ENCODE measurements at regions not wholly inside any gene's neighbourhood (a gene's known extent, or its start where the extent isn't known, plus 50 kb on each side); places are given as distances from the start of the nearest gene placed in this dataset.
A peak's percentile ranks its signal among the peaks of the same experiment; 100 is the strongest.

DNA sequence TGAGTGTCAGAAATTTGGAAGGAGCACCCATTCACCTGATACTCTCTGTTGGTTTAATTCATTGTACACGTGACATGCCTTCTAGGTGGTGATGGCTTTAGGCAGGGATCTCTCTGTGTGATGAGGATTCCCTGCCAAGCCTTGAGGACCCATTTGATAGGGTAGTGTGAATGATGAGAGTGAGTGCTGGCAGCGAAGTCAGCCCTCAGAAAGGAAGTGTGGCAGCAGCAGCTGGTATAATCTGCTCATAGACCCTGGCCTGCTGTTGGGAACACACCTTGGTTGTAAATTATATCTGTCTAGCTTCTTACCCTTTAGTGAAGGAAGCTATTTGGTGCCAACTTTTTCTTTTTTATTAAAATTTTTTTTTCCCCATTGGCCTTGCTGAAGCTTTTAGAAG, 164.5 kb downstream of the HAUS1 start:
- DNase-seq, result no peak

DNA sequence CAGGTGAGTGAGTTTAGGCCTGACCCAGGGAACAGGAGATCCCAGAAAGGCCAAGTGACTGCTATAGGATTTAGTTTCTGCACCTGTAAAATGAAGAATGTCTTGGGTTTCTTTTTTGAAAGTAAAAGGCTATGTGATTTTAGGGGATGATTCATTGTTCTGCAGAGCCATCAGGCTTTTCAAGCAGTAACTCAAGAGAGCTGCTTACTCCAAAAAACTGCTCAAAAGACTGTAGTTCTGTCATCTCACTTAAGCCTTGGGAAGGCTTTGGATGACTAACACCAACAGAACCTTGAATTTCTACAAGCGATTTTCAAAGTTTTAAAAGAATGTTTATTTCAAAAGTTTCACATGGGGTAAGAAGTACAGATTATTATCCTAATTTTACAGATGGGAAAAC, 165.1 kb downstream of the HAUS1 start:
- no peak for DNase-seq

DNA sequence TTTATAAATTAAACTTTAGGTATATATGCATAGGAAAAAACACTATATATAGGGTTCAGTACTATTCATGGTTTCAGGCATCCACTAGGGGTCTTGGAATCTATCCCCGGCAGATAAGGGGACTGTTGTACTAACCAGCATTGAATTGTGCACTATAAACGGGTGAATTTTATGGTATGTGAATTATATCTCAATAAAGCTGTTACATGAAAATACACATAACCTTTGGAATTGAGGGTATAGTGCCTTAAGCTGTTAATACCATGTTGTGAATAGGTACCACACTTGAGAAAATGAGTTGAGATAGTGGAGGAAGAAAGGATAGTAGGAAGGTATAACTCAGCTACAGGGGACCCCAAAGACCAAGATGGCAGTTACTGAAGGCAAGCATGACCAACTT, 167.3 kb downstream of the HAUS1 start:
- no peak for DNase-seq

DNA sequence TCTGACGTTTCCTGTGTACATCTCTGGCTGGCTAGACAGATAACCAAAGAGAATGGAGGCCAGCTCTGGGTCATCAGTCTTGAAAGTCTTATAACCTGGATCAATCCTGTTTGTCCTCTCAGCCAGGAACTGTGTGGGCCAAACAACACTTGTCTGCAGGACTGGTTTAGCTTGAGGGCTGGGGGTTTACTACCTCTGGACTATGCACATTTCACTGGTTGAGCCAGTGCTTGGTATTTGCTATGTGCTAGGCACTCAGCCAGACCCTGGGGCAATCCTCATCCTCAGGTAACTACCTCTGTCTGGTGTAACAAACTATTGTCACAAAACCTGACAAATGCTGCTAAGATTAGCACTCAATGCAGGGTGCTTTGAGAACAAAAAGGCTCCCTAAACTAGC, 169.7 kb downstream of the HAUS1 start:
- no peak for DNase-seq

DNA sequence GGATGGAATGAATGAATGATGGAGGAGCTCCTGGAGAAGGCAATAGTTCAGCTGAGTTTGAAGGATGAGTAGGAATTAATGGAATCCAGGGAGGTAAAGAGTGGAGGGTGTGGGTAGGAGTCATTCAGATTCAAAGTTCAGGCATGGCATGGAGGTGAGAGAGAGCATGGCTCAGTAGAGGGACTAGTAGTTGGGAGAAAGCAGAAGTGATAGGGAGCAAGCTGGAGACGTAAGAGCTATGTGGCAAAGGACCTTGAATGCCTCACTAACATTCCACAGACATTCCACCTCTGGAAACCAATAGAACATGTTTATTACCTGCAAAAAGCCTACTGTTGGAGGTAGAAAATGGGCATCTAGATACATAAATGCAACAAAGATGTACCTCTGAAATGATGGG, 170.1 kb downstream of the HAUS1 start:
- no peak for DNase-seq

DNA sequence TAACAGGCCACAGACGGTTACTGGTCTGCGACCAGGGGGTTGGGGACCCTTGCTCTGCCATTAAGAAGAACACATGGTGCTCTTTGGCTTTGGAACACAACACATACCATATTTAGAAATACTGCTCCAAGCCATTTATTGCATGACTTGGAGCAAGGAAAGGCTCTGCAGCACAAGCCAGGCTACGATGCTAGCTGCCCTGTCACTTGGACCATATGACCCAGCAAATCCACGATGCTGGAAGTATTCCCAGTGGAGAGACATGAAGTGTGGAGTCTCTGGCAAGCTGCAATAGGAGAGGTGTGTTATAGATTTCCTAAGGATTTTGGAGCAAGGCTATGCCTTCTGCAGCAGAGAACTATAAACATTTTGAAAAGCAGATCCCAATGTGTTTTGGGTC, 171.2 kb downstream of the HAUS1 start:
- DNase-seq, result no peak

DNA sequence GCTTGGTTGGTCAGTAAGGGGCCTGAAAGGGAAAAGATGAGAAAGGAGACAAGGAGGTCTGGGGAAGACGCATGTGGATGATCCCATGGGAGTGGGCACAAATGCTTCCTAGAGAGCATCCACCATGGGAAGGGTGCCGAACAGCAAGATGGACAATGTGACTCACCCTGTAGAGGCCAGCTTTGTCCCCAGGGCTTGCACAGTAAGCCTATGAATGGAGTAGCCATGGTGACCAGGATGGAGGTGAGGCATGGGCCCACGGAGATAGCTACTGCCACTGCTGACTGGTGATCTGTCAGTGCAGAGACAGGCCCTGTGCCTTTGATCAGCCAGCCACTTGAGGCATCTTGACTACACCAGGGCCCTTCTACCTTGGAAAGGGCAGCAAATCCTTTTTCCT, 172.6 kb downstream of the HAUS1 start:
- DNase-seq, result no peak

DNA sequence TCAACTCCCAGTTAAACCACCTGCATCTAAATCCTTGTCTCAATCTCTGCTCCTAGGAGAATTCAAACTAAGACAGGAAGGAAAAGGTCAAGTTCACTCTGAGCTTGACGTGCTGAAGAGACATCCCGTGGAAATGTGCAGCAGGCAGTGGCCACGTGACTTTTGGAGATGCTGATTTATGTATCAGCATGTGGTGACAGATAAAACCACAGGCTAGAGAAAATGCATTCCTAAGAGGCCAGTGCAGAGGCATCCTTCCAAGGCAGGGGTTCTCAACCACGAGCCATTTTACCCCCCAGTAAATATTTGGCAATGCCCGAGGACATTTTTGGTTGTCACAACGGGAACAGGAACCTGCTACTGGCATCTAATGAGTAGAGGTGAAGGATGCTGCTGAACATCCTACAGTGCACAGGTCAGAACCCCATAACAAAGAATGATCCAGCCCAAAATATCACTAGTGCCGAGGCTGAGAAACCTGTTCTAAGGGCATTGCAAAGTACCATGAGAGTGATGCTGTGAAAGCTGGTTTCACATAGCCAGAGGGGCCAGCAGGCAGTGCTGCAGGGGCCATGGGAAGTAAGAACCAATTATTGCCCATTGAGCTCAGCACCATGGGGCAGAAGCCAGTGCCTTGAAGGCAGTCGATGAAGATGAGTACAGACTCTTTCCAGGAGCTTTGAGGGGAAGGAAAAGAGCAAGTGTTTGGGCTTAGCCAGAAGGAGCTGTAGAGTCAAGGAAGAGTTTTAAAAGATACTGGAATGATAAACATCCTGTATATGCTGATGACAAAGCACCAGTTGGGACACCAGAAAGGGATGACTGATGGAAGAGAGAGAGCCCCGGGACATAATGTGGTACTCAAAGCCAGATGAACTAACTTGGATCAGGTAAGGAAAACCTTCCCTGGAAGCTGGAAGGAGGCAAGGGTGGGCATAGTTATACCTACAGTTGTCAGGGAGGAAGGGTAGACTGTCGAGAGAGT, 174.6 kb downstream of the HAUS1 start:
- no peak for DNase-seq

DNA sequence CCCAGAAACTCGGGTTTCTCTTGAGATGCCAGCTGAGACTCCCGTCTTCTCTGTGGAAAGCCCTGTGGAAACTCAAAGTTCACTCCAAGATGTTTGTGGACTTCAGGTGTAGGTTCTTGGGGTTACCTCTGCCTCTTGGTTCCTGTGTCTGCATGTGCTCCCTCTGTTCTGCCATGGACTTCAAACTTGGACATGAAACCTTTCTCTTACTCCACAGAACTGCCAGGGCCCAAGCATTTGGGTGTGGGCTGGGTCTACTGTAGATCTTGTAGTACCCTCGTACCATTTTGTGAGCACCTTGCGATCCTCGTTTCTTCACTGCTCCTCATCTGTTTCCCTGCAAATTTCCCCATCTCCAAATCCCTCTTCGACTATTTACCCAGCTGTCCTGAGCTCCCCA, 175.5 kb downstream of the HAUS1 start:
- no peak for DNase-seq

DNA sequence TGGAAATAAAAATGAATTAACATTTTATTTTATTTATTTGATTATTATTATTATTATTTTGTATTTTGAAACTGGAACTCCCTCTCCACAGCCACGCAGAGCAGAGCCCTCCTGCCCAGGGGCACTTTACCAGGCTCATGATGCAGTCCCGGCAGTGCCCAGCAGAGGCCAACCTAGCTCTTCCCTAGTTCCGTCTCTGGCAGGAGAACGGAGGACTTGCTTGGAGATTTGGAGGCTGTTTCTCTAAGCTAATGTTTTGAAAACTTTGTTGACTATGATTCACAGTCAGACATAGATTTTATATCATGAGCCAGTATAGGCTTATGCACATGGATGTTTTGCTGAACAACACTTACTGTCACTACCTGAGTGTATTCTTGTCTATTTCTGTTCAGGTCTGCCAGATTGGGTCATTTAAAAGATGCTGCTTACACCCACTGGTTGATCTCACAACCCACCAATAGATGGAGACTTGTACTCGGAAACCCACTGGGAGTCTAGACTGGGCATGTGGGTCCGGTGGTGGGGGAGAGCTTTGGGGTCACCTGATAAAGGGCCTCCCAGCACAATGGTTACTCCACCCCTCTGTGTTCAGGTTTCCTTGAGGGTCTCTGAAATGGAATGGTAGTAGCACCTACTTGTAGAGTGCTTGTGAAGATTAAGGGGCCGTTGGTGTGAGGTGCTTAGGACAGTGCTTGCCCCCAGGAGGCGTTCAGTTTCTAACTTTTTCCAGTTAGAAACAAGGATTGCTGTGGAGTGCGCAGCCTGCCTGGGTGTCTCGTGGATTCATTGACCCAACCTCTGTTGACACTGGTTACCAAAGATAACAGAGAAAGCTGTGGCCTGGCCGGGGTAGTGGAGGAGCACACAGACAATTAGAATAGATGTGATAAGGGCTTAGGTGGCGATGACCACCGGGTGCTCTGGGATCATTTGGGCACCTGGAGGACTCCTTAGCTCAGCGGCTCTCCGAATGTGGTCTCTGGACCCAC, 177.3 kb downstream of the HAUS1 start:
- DNase-seq, result peak; percentile 85

DNA sequence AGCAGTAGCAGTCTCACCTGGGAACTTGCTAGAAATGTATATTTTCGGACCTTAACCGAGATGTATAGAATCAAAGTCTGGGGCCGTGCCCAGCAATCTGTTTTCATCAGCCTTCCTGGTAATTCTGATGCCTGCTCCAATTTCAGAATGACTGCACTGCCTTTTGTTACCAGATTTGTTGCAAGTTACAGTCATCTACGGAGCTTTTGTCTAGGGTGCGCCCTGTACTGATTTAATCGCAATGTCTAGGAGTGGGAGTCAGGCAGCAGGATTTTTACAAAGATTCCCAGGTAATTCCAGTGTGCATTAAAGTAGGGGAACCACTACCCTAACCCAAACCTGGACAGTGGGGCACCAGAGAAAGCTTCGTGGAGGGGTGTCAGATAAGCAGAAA, 178.0 kb downstream of the HAUS1 start:
- DNase-seq, result no peak

DNA sequence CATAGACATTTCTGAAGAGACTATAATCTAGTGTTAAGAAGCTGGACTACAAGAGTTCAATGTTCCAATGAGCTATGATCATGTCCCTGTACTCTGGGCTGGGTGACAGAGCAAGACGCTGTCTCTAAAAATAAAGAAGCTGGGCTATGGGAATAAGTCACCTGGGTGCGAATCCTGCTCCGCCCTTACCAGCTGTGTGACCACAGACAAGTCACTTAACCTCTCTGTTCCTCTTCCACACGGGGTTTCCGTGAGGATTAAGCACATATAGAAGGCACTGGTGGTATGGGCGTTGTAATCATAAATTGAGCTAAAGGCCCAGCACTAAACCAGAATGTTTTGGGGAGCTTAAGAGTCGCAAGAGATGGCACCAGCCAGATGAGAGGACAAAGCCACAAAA, 178.5 kb downstream of the HAUS1 start:
- no peak for DNase-seq

DNA sequence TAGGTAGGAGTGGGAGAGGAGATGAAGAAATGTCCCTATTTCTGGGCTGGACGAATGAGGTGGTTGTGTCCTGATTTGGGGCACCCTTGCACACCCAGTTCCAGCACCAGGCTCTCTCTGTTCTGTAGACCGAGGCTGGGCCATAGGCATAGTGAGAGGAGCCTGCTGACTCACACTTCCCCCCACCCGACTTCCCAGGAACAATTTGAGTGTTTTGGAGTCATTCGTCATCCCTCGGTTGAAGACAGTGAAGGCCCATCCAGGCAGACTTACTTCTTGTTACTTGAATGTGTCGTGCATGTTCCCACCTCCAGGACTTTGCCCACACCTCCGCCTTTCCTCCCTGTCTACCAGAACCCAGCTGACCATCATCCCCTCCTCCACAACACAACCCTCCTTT, 179.1 kb downstream of the HAUS1 start:
- DNase-seq, result no peak

DNA sequence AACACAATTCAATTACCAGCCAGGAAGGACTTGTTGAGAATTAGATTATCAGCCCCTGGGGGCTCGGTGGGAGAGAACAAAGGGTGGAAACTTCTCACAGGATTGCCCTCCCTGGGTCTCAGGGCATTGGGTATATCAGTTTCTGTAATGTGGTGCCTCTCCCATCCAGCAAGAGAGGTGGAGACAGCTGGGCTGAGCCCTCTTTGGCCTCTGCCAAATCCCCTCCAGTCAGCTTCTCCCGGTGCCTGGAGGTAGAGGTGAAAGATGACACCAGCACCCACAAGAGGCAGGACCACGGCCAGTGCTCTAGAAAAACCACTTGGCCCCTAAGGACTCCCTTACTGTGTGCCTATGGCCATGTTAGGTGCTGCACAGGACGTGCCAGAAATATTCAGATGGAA, 179.7 kb downstream of the HAUS1 start:
- DNase-seq, result no peak

DNA sequence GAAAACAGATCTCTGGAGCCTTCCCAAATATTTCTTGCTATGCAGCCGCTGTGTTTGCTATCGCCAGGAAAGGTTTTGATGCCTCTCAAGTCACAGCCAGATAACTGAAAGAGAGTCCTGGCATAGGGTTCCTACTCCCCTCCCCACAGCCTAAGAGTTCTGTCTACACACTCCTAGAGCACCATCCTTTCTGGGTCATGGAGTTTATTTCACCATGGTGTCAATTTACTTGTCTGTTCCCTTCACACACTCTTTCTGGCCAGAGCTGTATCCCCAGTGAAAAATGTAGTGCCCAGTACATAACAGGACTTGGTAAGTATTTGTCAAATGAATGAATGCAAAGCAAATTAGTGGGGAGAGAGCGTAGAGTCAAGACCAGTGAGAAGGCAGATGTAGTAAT, 185.3 kb downstream of the HAUS1 start:
- no peak for DNase-seq

DNA sequence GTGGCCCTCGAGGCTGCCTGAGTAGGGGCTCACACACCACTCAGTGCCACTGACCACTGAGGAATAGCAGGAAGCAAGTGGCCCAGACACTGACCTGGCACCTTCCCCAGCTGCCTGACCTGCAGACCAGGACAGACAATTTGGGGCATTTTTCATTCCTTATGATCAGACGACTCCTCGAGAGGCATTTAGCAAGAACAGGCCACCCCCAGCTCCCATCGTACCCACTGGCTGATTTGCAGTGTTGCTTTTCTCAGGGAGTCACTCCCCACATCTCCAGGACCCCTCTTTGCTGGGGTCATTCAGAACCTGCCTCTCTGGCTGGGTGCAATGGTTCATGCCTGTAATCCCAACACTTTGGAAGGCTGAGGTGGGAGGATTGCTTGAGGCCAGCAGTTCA, 185.7 kb downstream of the HAUS1 start:
- peak; percentile 7 for DNase-seq

DNA sequence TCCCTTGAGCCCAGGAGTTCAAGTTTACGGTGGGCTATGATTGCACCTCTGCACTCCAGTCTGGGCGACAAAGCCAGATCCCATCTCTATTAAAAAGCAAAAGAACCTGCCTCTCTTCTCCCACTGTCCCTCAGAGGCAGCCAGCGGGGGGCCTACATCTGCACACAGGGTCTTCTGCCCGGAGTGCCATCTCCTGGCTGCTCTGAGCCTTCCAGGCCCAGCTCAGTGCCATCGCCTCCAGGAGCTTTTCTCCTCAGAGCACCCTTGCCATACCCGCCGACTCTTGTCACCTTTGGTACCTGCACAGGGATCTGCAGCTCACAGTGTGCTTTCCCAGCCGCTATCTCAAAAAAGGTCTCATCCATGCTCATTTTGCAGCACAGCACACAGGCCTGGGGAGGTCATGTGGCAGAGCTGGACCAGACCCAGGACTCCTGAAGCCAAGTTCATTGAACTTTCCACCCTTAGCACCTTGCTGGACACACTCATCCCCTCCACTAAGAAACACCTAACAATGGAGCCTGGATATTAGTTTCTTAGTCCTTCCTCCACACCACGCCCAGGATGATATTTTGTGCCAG, 186.3 kb downstream of the HAUS1 start:
- peak; percentile 13 for DNase-seq

DNA sequence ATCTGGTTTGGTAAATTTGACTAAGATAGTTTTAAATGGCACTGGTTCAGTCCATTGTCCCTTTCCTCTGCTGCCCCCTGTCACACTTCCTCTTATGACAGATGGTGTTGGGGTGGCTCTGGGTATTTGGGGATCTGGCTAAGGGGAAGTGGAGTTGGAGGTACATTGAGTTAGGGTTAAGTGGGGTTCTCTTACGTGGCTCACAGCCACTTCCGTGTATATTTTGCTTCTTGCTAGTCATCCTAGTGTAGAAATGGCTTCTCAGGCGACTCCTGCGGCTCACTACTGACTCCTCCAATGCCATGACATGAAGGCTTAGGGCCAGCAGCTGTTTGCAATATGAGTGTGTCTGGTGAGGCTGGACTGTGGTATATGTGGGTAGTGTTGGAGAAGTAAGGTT, 187.0 kb downstream of the HAUS1 start:
- DNase-seq, result peak; percentile 17

DNA sequence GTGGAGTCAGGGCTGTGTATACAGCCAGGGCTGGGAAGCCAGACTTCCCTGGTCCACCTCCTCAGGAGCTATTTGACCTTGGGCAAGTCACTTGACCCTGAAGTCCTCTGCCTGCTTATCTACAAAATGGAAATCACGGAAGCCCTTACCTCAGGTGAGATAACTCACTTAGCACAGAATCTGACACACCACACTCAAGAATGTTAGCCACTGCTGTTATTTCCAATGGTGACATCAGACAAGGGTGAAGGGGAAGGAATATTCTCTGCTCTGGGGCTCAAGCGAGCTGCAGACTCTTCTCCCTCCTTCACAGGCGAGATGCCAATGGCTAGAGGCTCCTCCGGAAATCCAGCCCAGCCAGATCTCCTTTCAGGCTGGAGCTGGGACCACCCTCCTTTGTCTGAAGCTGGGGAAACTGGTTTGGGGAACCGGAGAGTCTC, 189.6 kb downstream of the HAUS1 start:
- DNase-seq, result peak; percentile 38

DNA sequence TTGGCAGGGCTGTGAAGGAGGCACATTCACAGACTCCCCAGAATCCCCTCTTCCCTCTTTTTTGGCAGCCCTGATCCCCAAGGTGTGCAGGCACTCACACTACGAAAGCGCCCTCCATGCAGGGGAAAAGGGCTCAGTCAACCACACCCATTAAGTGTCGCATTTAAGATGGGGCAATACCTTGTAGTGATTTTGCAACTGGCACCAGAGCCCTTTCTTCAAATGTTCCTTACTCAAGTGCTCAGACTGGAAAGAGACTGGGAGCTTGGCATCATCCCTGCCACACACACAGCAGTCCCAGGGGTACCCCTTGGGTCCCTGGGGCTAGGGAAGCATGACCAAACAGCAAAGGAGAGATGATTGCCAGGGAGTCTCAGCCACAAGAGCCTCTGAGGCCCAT, 190.1 kb downstream of the HAUS1 start:
- DNase-seq, result peak; percentile 19

DNA sequence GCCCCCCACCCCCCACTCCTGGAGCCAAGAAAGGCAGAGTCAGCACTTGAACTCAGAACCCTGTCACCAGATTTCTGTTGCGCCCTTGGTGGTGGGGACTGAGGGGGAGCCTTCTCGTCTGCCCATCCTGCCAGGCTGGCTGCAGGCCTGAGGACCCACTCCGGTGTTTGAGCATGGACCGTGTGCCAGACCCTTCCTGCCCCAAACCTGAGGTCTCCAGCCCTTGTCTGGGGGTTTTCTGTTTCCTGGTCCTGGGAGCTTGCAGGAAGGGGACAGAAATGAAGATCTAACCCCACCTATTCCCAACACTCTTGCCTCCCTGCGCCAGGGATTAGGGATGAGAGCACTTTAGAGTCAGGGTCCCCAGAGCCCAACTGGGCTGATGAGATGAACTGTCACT, 190.6 kb downstream of the HAUS1 start:
- no peak for DNase-seq

DNA sequence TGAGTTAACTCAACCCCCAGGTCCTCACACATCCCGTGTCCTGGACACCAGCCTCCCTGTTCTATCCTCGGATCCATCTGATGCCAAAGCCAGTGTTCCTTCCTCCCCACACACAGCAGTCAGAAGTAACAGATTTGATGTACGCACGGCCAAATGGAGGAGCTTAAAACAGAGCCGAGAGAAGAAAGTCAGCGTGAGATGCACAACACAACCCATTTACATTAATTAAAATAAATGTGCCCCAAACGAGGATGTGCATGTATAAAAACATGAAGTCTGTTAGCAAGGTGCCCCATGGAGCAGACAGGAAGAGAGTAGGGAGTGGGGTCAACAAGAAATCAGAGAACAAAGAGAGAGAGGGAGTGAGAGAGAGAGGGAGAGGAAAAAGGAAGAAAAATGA, 191.2 kb downstream of the HAUS1 start:
- DNase-seq, result no peak

DNA sequence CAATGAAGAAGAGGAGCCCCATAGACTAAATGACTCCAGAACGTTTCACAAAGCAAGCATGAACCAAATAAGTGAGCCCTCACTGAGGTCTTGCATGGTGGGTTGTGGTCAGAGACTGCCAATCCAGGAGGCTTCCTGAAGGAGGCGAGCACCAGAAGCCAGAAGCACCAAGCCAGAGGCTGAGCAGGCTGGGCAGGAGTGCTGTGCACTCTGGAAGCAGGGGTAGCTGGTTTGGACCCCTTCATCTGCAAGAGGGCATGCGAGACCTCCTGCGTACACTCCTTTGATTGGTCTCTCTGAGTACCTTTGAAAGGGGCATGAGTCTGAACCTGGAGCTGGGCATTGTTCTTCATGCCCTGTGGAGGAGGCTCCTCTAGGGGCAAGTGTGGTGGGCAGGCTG, 192.5 kb downstream of the HAUS1 start:
- peak; percentile 9 for DNase-seq

Measured in right forelimb (tissue), 1 donor.